GM18520 (cell line): ENCODE measurements at regions not wholly inside any gene's neighbourhood (a gene's known extent, or its start where the extent isn't known, plus 50 kb on each side); places are given as distances from the start of the nearest gene placed in this dataset.
"Not testable (repeated sequence)": the region's sequence is repeated elsewhere in the genome, so short reads cannot be mapped to it uniquely, and the experiment has no call there.

ENCODE experiments used
- ATAC-seq: cut with Tn5 transposase; IDR thresholded peaks from one replicate; pipeline ENCODE4 v1.9.1; 2021; ENCODE audit not compliant: unreplicated experiment

- ATAC-seq = not testable (repeated sequence)
Measured at GRCh38 chr20:30164389-30164788, 1093.1 kb upstream of the DEFB115 start.

GRCh38 chr20:30167540-30167939, 1089.9 kb upstream of the DEFB115 start:
- ATAC-seq = no peak

- no peak for ATAC-seq
Measured at GRCh38 chr20:30168025-30168799, 1089.3 kb upstream of the DEFB115 start.

GRCh38 chr20:30168800-30169138, 1088.7 kb upstream of the DEFB115 start:
- ATAC-seq = no peak

GRCh38 chr20:30175681-30176080, 1081.8 kb upstream of the DEFB115 start:
- no peak for ATAC-seq

- not testable (repeated sequence) for ATAC-seq
Measured at GRCh38 chr20:30183124-30183523, 1074.3 kb upstream of the DEFB115 start.

- ATAC-seq = not testable (repeated sequence)
Measured at GRCh38 chr20:30191785-30192184, 1065.7 kb upstream of the DEFB115 start.

GRCh38 chr20:30234477-30234876, 1023.0 kb upstream of the DEFB115 start:
- ATAC-seq = not testable (repeated sequence)

GRCh38 chr20:30275073-30275472, 982.4 kb upstream of the DEFB115 start:
- ATAC-seq = not testable (repeated sequence)

- ATAC-seq = no peak
Measured at GRCh38 chr20:30281584-30282197, 975.8 kb upstream of the DEFB115 start.

GRCh38 chr20:30283476-30284280, 973.8 kb upstream of the DEFB115 start:
- ATAC-seq = not testable (repeated sequence)

- no peak for ATAC-seq
Measured at GRCh38 chr20:30284281-30284905, 973.1 kb upstream of the DEFB115 start.

GRCh38 chr20:30285677-30286076, 971.8 kb upstream of the DEFB115 start:
- ATAC-seq = no peak

- ATAC-seq = no peak
Measured at GRCh38 chr20:30286157-30286556, 971.3 kb upstream of the DEFB115 start.

GRCh38 chr20:30287459-30287858, 970.0 kb upstream of the DEFB115 start:
- ATAC-seq = not testable (repeated sequence)

- ATAC-seq = no peak
Measured at GRCh38 chr20:30288346-30288745, 969.1 kb upstream of the DEFB115 start.

- not testable (repeated sequence) for ATAC-seq
Measured at GRCh38 chr20:30289049-30289448, 968.4 kb upstream of the DEFB115 start.

GRCh38 chr20:30289711-30290141, 967.7 kb upstream of the DEFB115 start:
- not testable (repeated sequence) for ATAC-seq

- not testable (repeated sequence) for ATAC-seq
Measured at GRCh38 chr20:30290361-30291063, 967.0 kb upstream of the DEFB115 start.

GRCh38 chr20:30291064-30291379, 966.4 kb upstream of the DEFB115 start:
- not testable (repeated sequence) for ATAC-seq

GRCh38 chr20:30291686-30292085, 965.8 kb upstream of the DEFB115 start:
- ATAC-seq = not testable (repeated sequence)
